H1 (cell line): ENCODE measurements at regions not wholly inside any gene's neighbourhood (a gene's known extent, or its start where the extent isn't known, plus 50 kb on each side); places are given as distances from the start of the nearest gene placed in this dataset.

Source experiments
- CTCF ChIA-PET: fragments of 300-600 bp; sonication (Branson Sonifier 250); formaldehyde crosslinking; loops from one replicate; lab custom pipeline; 2021; ENCODE audit not compliant: partially characterized antibody; lab: Charles Lee
- POLR2A ChIA-PET: fragments of 300-600 bp; sonication (Branson Sonifier 250); formaldehyde crosslinking; loops from one replicate; lab custom pipeline; 2021; ENCODE audit warnings: inconsistent platforms; ENCODE audit not compliant: partially characterized antibody; lab: Charles Lee
- DNase-seq, 2 experiments: peaks; one replicate each; pipeline versions ENCODE4 v3.0.0 to v3.0.0-alpha.2; 2010 to 2022; ENCODE audit warnings: low spot score in 2 of 2, low read depth in 1 of 2, mixed read lengths in 1 of 2
- FAIRE-seq: peaks from 2 replicates; lab custom pipeline; 2011; peaks lifted over from hg19 to GRCh38; lab: Jason Lieb, UNC
- H2AFZ ChIP-seq: 2 replicates; pipeline ENCODE4 v1.8.1; 2012; ENCODE audit warnings: low read length, inconsistent platforms
- H2AK5ac ChIP-seq: 2 replicates; pipeline ENCODE4 v1.6.1; 2013; ENCODE audit warnings: low read depth, low read length
- H2BK120ac ChIP-seq: replicated peaks from 2 replicates; pipeline ENCODE3; 2013; ENCODE audit warnings: low read depth, low read length, inconsistent platforms
- H2BK12ac ChIP-seq: 2 replicates; pipeline ENCODE4 v1.6.1; 2013; ENCODE audit warnings: low read depth, low read length
- H2BK15ac ChIP-seq: 2 replicates; pipeline ENCODE4 v1.6.1; 2013; ENCODE audit warnings: low read length
- H2BK20ac ChIP-seq: 2 replicates; pipeline ENCODE4 v1.6.1; 2013; ENCODE audit warnings: low read length
- H2BK5ac ChIP-seq: 2 replicates; pipeline ENCODE4 v1.6.1; 2013; ENCODE audit warnings: low read depth, low read length
- H3K14ac ChIP-seq: 2 replicates; pipeline ENCODE4 v1.6.1; 2013; ENCODE audit warnings: inconsistent platforms; ENCODE audit not compliant: insufficient read length
- H3K18ac ChIP-seq: 2 replicates; pipeline ENCODE4 v1.6.1; 2013; ENCODE audit warnings: low read length; ENCODE audit errors: extremely low read depth
- H3K23ac ChIP-seq: 2 replicates; pipeline ENCODE4 v1.6.1; 2013; ENCODE audit warnings: inconsistent platforms; ENCODE audit not compliant: insufficient read length
- H3K23me2 ChIP-seq: 2 replicates; pipeline ENCODE4 v1.6.1; 2013; ENCODE audit warnings: low read depth, low read length
- H3K27ac ChIP-seq: 2 replicates; pipeline ENCODE4 v1.6.1; 2011; ENCODE audit warnings: low read depth, low read length, inconsistent platforms
- H3K27me3 ChIP-seq, 4 experiments: replicated peaks in 1 of 4; 1 replicate in 1 of 4; 2 replicates in 3 of 4; pipeline versions ENCODE4 v1.6.1 to v1.8.1; 2011 to 2013; ENCODE audit warnings: low read length in 3 of 4, mild to moderate bottlenecking in 3 of 4, inconsistent platforms in 2 of 4, mixed read lengths in 2 of 4, moderate library complexity in 1 of 4; ENCODE audit not compliant: control insufficient read depth in 3 of 4, insufficient read depth in 3 of 4; ENCODE audit errors: extremely low read depth in 1 of 4
- H3K36me3 ChIP-seq, 4 experiments: 2 replicates each; pipeline versions ENCODE4 v1.6.1 to v1.8.1; 2011 to 2013; ENCODE audit warnings: mild to moderate bottlenecking in 4 of 4, low read length in 3 of 4, moderate library complexity in 2 of 4, control low read depth in 1 of 4, inconsistent platforms in 1 of 4; ENCODE audit not compliant: insufficient read depth in 4 of 4, control insufficient read depth in 2 of 4
- H3K4ac ChIP-seq: replicated peaks from 2 replicates; pipeline ENCODE3; 2013; ENCODE audit warnings: low read length, low read depth, mixed read lengths, inconsistent platforms; ENCODE audit not compliant: insufficient read length
- H3K4me1 ChIP-seq, 4 experiments: replicated peaks in 1 of 4; 1 replicate in 1 of 4; 2 replicates in 3 of 4; pipeline versions ENCODE4 v1.6.1 to v1.8.1; 2011 to 2013; ENCODE audit warnings: low read length in 3 of 4, inconsistent platforms in 2 of 4, mixed read lengths in 1 of 4; ENCODE audit not compliant: insufficient read depth in 4 of 4, control insufficient read depth in 3 of 4
- H3K4me2 ChIP-seq, 2 experiments: 2 replicates each; pipeline versions ENCODE4 v1.6.1 to v1.8.1; 2011 to 2013; ENCODE audit warnings: low read depth in 2 of 2, low read length in 2 of 2, control low read depth in 1 of 2, inconsistent platforms in 1 of 2, mild to moderate bottlenecking in 1 of 2; ENCODE audit not compliant: insufficient read depth in 1 of 2
- H3K4me3 ChIP-seq, 4 experiments: fragments of 200-600, 300-600 bp in 1 of 4; sonication (generic), shearing (Covaris generic), sonication (Bioruptor Twin) in 1 of 4; 2 replicates each; pipeline versions ENCODE4 v1.5.1 to v1.8.1; 2011 to 2016; ENCODE audit warnings: low read length in 4 of 4, low read depth in 3 of 4, control low read depth in 2 of 4, inconsistent platforms in 2 of 4, mild to moderate bottlenecking in 2 of 4, mixed read lengths in 1 of 4, moderate library complexity in 1 of 4; ENCODE audit not compliant: insufficient read depth in 2 of 4; ENCODE audit errors: extremely low read depth in 1 of 4
- H3K56ac ChIP-seq: replicated peaks from 2 replicates; pipeline ENCODE3; 2013; ENCODE audit warnings: low read depth, mild to moderate bottlenecking, mixed read lengths, low read length, inconsistent platforms; ENCODE audit not compliant: insufficient read length
- H3K79me1 ChIP-seq: 2 replicates; pipeline ENCODE4 v1.6.1; 2013; ENCODE audit warnings: low read depth, low read length, control low read depth
- H3K79me2 ChIP-seq, 2 experiments: 2 replicates each; pipeline versions ENCODE4 v1.6.1 to v1.8.1; 2012 to 2013; ENCODE audit warnings: low read length in 2 of 2, mild to moderate bottlenecking in 2 of 2, inconsistent platforms in 1 of 2; ENCODE audit not compliant: insufficient read depth in 2 of 2, control insufficient read depth in 1 of 2
- H3K9ac ChIP-seq, 4 experiments: replicated peaks in 1 of 4; 1 replicate in 1 of 4; 2 replicates in 3 of 4; pipeline versions ENCODE4 v1.6.1 to v1.8.1; 2011 to 2013; ENCODE audit warnings: low read depth in 3 of 4, low read length in 3 of 4, control low read depth in 2 of 4, mild to moderate bottlenecking in 2 of 4, moderate library complexity in 2 of 4, inconsistent platforms in 1 of 4; ENCODE audit errors: extremely low read depth in 1 of 4
- H3K9me3 ChIP-seq, 2 experiments: 2 replicates each; pipeline versions ENCODE4 v1.6.1 to v1.8.1; 2012 to 2013; ENCODE audit warnings: mild to moderate bottlenecking in 2 of 2, moderate library complexity in 2 of 2, control low read depth in 1 of 2, inconsistent platforms in 1 of 2, low read depth in 1 of 2, low read length in 1 of 2, mixed read lengths in 1 of 2; ENCODE audit not compliant: insufficient read depth in 2 of 2
- H4K20me1 ChIP-seq, 2 experiments: replicated peaks in 1 of 2; 2 replicates each; pipeline versions ENCODE3 to v1.8.1; 2011 to 2013; ENCODE audit warnings: inconsistent platforms in 2 of 2, low read length in 2 of 2, mild to moderate bottlenecking in 1 of 2; ENCODE audit not compliant: insufficient read depth in 2 of 2, control insufficient read depth in 1 of 2
- H4K5ac ChIP-seq: 2 replicates; pipeline ENCODE4 v1.6.1; 2013; ENCODE audit warnings: low read length, low read depth, mixed read lengths, inconsistent platforms; ENCODE audit not compliant: insufficient read length
- H4K8ac ChIP-seq: 2 replicates; pipeline ENCODE4 v1.8.0; 2013; ENCODE audit warnings: mild to moderate bottlenecking, moderate library complexity, low read length, inconsistent platforms; ENCODE audit not compliant: insufficient read depth; ENCODE audit errors: extremely low read depth
- H4K91ac ChIP-seq: replicated peaks from 2 replicates; pipeline ENCODE3; 2013; ENCODE audit warnings: low read length, mixed read lengths, inconsistent platforms; ENCODE audit not compliant: insufficient read length
- ATF2 ChIP-seq: IDR thresholded peaks from 2 replicates; pipeline ENCODE4 v1.6.1; 2012; ENCODE audit warnings: low read length, inconsistent platforms
- E2F6 ChIP-seq: IDR thresholded peaks from 2 replicates; pipeline ENCODE4 v1.6.1; 2012; ENCODE audit warnings: inconsistent platforms
- JUND ChIP-seq: IDR thresholded peaks from 2 replicates; pipeline ENCODE4 v1.6.1; 2011; ENCODE audit warnings: mild to moderate bottlenecking, improper control_type of control experiment, low read length
- NANOG ChIP-seq: IDR thresholded peaks from 2 replicates; pipeline ENCODE4 v1.6.1; 2011; ENCODE audit warnings: low read length, low read depth, mild to moderate bottlenecking, inconsistent platforms; ENCODE audit not compliant: insufficient read depth, poor library complexity, severe bottlenecking
- SRF ChIP-seq: IDR thresholded peaks from 2 replicates; pipeline ENCODE4 v1.6.1; 2011; ENCODE audit warnings: mild to moderate bottlenecking, low read depth, low read length, moderate library complexity
- SUZ12 ChIP-seq: fragments of 200-600 bp; sonication (generic); IDR thresholded peaks from 2 replicates; pipeline ENCODE4 v1.6.1; 2012; ENCODE audit warnings: mild to moderate bottlenecking, inconsistent platforms, low read length, moderate library complexity, mixed read lengths
- YY1 ChIP-seq: IDR thresholded peaks from 2 replicates; pipeline ENCODE4 v1.6.1; 2011; ENCODE audit warnings: low read depth, mild to moderate bottlenecking, low read length
- WGBS, 2 experiments: shearing (Covaris generic) in 1 of 2; methylation state at CpG; one replicate each; pipeline versions ENCODE4 v1.1.6 to v1.1.7; 2013 to 2015; ENCODE audit warnings: low lambda C conversion rate in 2 of 2, mixed read lengths in 2 of 2, inconsistent platforms in 1 of 2, low coverage in 1 of 2, missing lambda C conversion rate in 1 of 2; ENCODE audit not compliant: insufficient replicate concordance in 2 of 2, insufficient coverage in 1 of 2, insufficient read length in 1 of 2; ENCODE audit errors: extremely low coverage in 1 of 2, missing lambda C conversion rate in 1 of 2; 5-methylcytosine and 5-hydroxymethylcytosine counted together

GRCh38 chr11:128029219-128029722, 558.1 kb downstream of the ETS1 start:
- Histone ChIP-seq H3K56ac (no peak overlapping the region), H2AK5ac (no peak overlapping the region), H3K14ac (no peak overlapping the region), H2BK20ac (no peak overlapping the region), H3K36me3 (no peaks in the 10 kb centered on the region), H4K91ac (no peak overlapping the region), H3K4me2 (no peak overlapping the region), H2BK5ac (no peak overlapping the region), H4K20me1 (no peaks in the 10 kb centered on the region), H3K27ac (no peak overlapping the region), H4K5ac (no peak overlapping the region), H2BK12ac (no peak overlapping the region), H2BK15ac (no peak overlapping the region), H3K79me2 (no peaks in the 10 kb centered on the region), H3K27me3 (peaks cover 0 to 1% (median 0%) of the 10 kb centered on the region in 4 experiments; a peak in 1 of 7 replicates), H3K9me3 (no peaks in the 10 kb centered on the region), H4K8ac (no peak overlapping the region), H3K4ac (no peak overlapping the region), H3K79me1 (no peaks in the 10 kb centered on the region), H2BK120ac (no peak overlapping the region), H3K23me2 (no peaks in the 10 kb centered on the region), H2AFZ (no peak overlapping the region), H3K23ac (no peak overlapping the region), H3K4me1 (no peaks in the 10 kb centered on the region), H3K4me3 (no peak overlapping the region), H3K18ac (no peak overlapping the region), H3K9ac (no peak overlapping the region)
- WGBS, 2 experiments = 89% methylated on average over 1 of the region's 1 CpG; no CpG with 5 or more reads in 1 of the 2 experiments
- DNase-seq = no peak
- no peak for FAIRE-seq
- ChIA-PET CTCF (interaction anchor here (0.6 to 3.0 kb wide), 10 partner anchors 9 to 748 kb away, joined by 3 to 19 read pairs (median 4); no protein-coding TSS in a partner anchor), POLR2A (no interaction called here)
- TF ChIP-seq JUND (no peak), YY1 (no peak), SRF (no peak), SUZ12 (no peak), NANOG (no peak), ATF2 (no peak), E2F6 (no peak)
